ENCODE measurements at regions not wholly inside any gene's neighbourhood (a gene's known extent, or its start where the extent isn't known, plus 50 kb on each side); places are given as distances from the start of the nearest gene placed in this dataset.
A peak's percentile ranks its signal among the peaks of the same experiment; 100 is the strongest.

DNA sequence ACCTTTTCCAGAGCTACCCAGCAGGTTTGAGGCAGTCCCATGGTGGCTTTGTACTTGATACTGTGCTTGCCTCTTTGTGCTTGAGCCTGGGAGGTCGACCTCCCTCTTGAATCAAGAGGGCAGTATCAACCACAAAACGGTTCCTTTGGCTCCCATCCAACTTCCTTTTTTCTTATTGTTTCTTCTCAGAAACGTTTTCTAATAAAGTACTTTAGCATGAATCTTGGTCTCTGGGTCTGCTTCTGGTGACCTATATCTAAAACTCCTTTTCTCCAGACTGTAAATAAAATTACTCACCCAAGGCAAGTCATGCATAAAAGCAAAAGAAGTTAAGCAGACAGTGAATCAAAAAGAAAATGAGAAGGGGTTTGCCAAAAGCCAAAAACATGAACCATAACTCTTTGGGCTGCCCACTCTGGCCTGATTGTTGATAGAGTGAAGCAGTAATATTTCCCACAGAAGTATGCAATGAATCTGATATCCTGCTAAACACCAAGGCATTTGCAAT, 112.2 kb upstream of the SLC4A7 start:
- H3K4me1 ChIP-seq (ENCODE audit: insufficient read depth, low read length, poor library complexity, severe bottlenecking) = peaks cover 23% of the 10 kb centered on the region
- H3K4me2 ChIP-seq (ENCODE audit: low read depth, low read length, poor library complexity, severe bottlenecking) = peak overlapping the region; percentile 61
- peak overlapping the region; percentile 85 for H2AFZ ChIP-seq (ENCODE audit: low read length)
- H4K20me1 ChIP-seq (ENCODE audit: insufficient read depth, low read length, poor library complexity, severe bottlenecking) = no peaks in the 10 kb centered on the region
- no peaks in the 10 kb centered on the region; the same call in 1 of the 2 replicates for H3K9me3 ChIP-seq (ENCODE audit: insufficient read depth, low read depth, low read length)
- H3K79me2 ChIP-seq (ENCODE audit: insufficient read depth, low read length) = no peaks in the 10 kb centered on the region
- H3K36me3 ChIP-seq (ENCODE audit: insufficient read depth, low read length) = no peaks in the 10 kb centered on the region
- peak overlapping the region; percentile 21 for H3K9ac ChIP-seq (ENCODE audit: low read depth, low read length, poor library complexity, severe bottlenecking)
- TF ChIP-seq EZH2phosphoT487 (IDR thresholded peaks at IDR 0.05; ENCODE audit: borderline replicate concordance) = no peak
- TF ChIP-seq, protein P1, sequence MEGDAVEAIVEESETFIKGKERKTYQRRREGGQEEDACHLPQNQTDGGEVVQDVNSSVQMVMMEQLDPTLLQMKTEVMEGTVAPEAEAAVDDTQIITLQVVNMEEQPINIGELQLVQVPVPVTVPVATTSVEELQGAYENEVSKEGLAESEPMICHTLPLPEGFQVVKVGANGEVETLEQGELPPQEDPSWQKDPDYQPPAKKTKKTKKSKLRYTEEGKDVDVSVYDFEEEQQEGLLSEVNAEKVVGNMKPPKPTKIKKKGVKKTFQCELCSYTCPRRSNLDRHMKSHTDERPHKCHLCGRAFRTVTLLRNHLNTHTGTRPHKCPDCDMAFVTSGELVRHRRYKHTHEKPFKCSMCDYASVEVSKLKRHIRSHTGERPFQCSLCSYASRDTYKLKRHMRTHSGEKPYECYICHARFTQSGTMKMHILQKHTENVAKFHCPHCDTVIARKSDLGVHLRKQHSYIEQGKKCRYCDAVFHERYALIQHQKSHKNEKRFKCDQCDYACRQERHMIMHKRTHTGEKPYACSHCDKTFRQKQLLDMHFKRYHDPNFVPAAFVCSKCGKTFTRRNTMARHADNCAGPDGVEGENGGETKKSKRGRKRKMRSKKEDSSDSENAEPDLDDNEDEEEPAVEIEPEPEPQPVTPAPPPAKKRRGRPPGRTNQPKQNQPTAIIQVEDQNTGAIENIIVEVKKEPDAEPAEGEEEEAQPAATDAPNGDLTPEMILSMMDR (conservative IDR thresholded peaks at IDR 0.05; ENCODE audit: low read length) = no peak
- H3F3A ChIP-seq (ENCODE audit: low read depth) = no peaks in the 10 kb centered on the region
- no peaks in the 10 kb centered on the region for H3K9me2 ChIP-seq (replicated peaks; ENCODE audit: low read depth, low read length)
- H3K27me3 ChIP-seq (ENCODE audit: insufficient read depth, low read length, poor library complexity, severe bottlenecking) = no peaks in the 10 kb centered on the region
- H3K4me3 ChIP-seq (ENCODE audit: low read length, poor library complexity, severe bottlenecking) = peak overlapping the region; percentile 40

DNA sequence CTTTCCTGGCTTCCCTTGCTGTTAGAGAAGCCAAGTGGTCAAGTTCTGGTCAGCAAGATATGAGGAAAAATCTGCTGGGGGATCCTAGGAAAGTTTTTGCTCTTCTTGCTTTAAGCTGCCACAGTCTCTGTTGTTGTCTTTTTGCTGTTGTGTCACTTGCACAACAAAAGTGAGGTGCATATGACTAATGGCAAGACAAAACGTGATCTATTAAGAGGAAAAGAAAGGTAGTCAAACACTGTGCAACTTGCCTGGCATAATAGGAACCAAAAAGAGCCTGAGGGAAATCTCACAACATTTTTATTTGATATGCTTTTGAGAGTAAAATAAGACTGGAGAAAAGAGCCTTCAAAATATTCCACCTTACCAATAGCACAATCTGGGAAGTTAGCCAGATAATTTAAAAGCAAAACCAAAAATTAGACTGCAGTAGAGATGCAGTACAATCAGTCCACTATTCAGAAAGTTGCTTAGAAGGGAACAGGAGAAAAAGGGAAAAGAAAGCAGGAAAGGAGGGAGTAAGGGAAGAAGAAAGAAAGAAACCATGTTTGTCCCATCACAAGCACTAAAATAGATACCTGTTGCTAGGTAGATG, 110.0 kb upstream of the SLC4A7 start:
- peaks cover 36% of the 10 kb centered on the region for H3K4me1 ChIP-seq (ENCODE audit: insufficient read depth, low read length, poor library complexity, severe bottlenecking)
- no peak overlapping the region for H3K4me2 ChIP-seq (ENCODE audit: low read depth, low read length, poor library complexity, severe bottlenecking)
- H3K9me3 ChIP-seq (ENCODE audit: insufficient read depth, low read depth, low read length) = no peaks in the 10 kb centered on the region
- H3K4me3 ChIP-seq (ENCODE audit: low read length, poor library complexity, severe bottlenecking) = no peak overlapping the region
- TF ChIP-seq, protein P1 (conservative IDR thresholded peaks at IDR 0.05; ENCODE audit: low read length) = no peak
- no peak overlapping the region for H3K9ac ChIP-seq (ENCODE audit: low read depth, low read length, poor library complexity, severe bottlenecking)
- no peaks in the 10 kb centered on the region for H3K27me3 ChIP-seq (ENCODE audit: insufficient read depth, low read length, poor library complexity, severe bottlenecking)
- H3F3A ChIP-seq (ENCODE audit: low read depth) = no peaks in the 10 kb centered on the region
- H3K36me3 ChIP-seq (ENCODE audit: insufficient read depth, low read length) = no peaks in the 10 kb centered on the region
- H3K79me2 ChIP-seq (ENCODE audit: insufficient read depth, low read length) = no peaks in the 10 kb centered on the region
- H3K9me2 ChIP-seq (replicated peaks; ENCODE audit: low read depth, low read length) = no peaks in the 10 kb centered on the region
- H2AFZ ChIP-seq (ENCODE audit: low read length) = no peak overlapping the region
- no peaks in the 10 kb centered on the region for H4K20me1 ChIP-seq (ENCODE audit: insufficient read depth, low read length, poor library complexity, severe bottlenecking)

GRCh38 chr3:27593173-27593572, 109.0 kb upstream of the SLC4A7 start:
- no peaks in the 10 kb centered on the region for H3K79me2 ChIP-seq (ENCODE audit: insufficient read depth, low read length)
- no peaks in the 10 kb centered on the region for H3F3A ChIP-seq (ENCODE audit: low read depth)
- H3K4me3 ChIP-seq (ENCODE audit: low read length, poor library complexity, severe bottlenecking) = no peak overlapping the region
- no peaks in the 10 kb centered on the region for H4K20me1 ChIP-seq (ENCODE audit: insufficient read depth, low read length, poor library complexity, severe bottlenecking)
- H3K4me1 ChIP-seq (ENCODE audit: insufficient read depth, low read length, poor library complexity, severe bottlenecking) = peaks cover 36% of the 10 kb centered on the region
- H3K4me2 ChIP-seq (ENCODE audit: low read depth, low read length, poor library complexity, severe bottlenecking) = no peak overlapping the region
- H2AFZ ChIP-seq (ENCODE audit: low read length) = no peak overlapping the region
- TF ChIP-seq, protein P1 (conservative IDR thresholded peaks at IDR 0.05; ENCODE audit: low read length) = no peak
- no peak for TF ChIP-seq EZH2phosphoT487 (IDR thresholded peaks at IDR 0.05; ENCODE audit: borderline replicate concordance)
- H3K27me3 ChIP-seq (ENCODE audit: insufficient read depth, low read length, poor library complexity, severe bottlenecking) = no peaks in the 10 kb centered on the region
- H3K9ac ChIP-seq (ENCODE audit: low read depth, low read length, poor library complexity, severe bottlenecking) = no peak overlapping the region
- no peaks in the 10 kb centered on the region for H3K9me2 ChIP-seq (replicated peaks; ENCODE audit: low read depth, low read length)
- no peaks in the 10 kb centered on the region for H3K36me3 ChIP-seq (ENCODE audit: insufficient read depth, low read length)
- no peaks in the 10 kb centered on the region for H3K9me3 ChIP-seq (ENCODE audit: insufficient read depth, low read depth, low read length)
